IMR-90 (cell line): ENCODE measurements at regions not wholly inside any gene's neighbourhood (a gene's known extent, or its start where the extent isn't known, plus 50 kb on each side); places are given as distances from the start of the nearest gene placed in this dataset.

ENCODE experiments used
- POLR2A ChIP-seq: IDR thresholded peaks from 2 replicates; pipeline ENCODE4 v1.6.1; 2012; ENCODE audit warnings: mild to moderate bottlenecking, low read depth, low read length
- SMC3 ChIP-seq: fragments of 150-350 bp; IDR thresholded peaks from 2 replicates; pipeline ENCODE4 v1.6.1; 2016; ENCODE audit warnings: low read depth, mild to moderate bottlenecking, antibody characterized with exemption, low read length, moderate library complexity
- TF ChIP-seq, protein P1 (sequence below): conservative IDR thresholded peaks from 2 replicates; pipeline ENCODE4 v1.5.1; 2012; ENCODE audit warnings: mild to moderate bottlenecking, low read depth, low read length, improper control_type of control experiment

DNA sequence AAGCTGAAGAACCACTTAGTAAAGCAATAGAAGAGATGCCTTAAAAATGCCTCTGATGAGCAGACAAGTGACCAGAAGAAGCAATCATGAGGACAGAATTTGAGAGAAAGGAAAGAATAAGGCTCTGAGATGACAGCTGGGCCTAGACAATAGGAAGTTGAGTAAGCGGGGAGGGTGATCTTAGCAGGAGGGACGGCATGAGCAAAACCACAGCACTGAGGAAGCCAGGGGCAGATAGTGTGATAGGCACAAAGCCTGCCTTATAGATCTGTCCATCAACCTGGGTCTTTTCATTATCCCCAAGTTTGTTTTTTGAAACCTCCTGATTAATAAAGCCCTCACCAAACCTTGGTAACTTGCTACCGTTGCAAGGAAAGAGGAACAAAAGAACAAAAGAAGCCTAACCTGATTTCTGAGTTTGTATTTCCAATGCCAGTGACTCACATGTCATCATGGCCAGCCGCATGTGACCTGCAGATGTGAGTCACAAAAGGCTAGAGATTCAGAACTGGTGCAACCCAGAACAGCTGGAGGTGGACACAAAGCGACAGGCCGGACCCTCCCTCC is 55.7 kb upstream of the PPARGC1A start:
- TF ChIP-seq, protein P1, sequence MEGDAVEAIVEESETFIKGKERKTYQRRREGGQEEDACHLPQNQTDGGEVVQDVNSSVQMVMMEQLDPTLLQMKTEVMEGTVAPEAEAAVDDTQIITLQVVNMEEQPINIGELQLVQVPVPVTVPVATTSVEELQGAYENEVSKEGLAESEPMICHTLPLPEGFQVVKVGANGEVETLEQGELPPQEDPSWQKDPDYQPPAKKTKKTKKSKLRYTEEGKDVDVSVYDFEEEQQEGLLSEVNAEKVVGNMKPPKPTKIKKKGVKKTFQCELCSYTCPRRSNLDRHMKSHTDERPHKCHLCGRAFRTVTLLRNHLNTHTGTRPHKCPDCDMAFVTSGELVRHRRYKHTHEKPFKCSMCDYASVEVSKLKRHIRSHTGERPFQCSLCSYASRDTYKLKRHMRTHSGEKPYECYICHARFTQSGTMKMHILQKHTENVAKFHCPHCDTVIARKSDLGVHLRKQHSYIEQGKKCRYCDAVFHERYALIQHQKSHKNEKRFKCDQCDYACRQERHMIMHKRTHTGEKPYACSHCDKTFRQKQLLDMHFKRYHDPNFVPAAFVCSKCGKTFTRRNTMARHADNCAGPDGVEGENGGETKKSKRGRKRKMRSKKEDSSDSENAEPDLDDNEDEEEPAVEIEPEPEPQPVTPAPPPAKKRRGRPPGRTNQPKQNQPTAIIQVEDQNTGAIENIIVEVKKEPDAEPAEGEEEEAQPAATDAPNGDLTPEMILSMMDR: no peak
- TF ChIP-seq SMC3 (no peak), POLR2A (no peak)
